ENCODE measurements at regions not wholly inside any gene's neighbourhood (a gene's known extent, or its start where the extent isn't known, plus 50 kb on each side); places are given as distances from the start of the nearest gene placed in this dataset.

DNA sequence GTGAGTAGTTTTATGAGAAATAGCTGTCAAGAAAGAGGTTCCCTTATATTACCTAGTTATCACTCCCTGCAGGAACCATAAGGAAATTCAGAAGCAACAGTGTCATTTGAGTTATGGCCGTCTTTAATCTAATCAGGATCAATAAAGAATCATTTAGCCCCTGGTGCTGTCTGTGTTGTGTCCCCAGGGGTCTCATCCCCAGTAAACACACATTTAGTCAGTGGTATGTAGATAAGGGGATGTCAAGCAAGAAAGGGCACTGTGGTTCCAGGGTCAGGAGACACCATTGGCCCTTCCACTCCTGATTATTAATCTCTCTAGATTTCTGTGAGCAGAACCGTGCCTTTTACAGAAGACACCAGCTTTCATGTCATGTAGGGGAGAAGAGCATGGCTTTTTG lies 158.0 kb upstream of the SEMA6A start:
- TF ChIP-seq SMAD1 (IDR thresholded peaks at IDR 0.05; ENCODE audit: low read depth, partially characterized antibody) (no peak), JUNB (IDR thresholded peaks at IDR 0.05) (no peak), SREBF2 (IDR thresholded peaks at IDR 0.05; ENCODE audit: low read length) (no peak), RAD21 (IDR thresholded peaks at IDR 0.05; ENCODE audit: insufficient read depth, low read depth, low read length) (no peak), TAF1 (IDR thresholded peaks at IDR 0.05; ENCODE audit: borderline replicate concordance, low read depth, low read length) (no peak), EED (IDR thresholded peaks at IDR 0.05; ENCODE audit: low read depth) (no peak), ZNF24 (IDR thresholded peaks at IDR 0.05) (no peak)
- TF ChIP-seq, protein P1, sequence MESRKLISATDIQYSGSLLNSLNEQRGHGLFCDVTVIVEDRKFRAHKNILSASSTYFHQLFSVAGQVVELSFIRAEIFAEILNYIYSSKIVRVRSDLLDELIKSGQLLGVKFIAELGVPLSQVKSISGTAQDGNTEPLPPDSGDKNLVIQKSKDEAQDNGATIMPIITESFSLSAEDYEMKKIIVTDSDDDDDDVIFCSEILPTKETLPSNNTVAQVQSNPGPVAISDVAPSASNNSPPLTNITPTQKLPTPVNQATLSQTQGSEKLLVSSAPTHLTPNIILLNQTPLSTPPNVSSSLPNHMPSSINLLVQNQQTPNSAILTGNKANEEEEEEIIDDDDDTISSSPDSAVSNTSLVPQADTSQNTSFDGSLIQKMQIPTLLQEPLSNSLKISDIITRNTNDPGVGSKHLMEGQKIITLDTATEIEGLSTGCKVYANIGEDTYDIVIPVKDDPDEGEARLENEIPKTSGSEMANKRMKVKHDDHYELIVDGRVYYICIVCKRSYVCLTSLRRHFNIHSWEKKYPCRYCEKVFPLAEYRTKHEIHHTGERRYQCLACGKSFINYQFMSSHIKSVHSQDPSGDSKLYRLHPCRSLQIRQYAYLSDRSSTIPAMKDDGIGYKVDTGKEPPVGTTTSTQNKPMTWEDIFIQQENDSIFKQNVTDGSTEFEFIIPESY (IDR thresholded peaks at IDR 0.05): no peak
- TF ChIP-seq, protein P2, sequence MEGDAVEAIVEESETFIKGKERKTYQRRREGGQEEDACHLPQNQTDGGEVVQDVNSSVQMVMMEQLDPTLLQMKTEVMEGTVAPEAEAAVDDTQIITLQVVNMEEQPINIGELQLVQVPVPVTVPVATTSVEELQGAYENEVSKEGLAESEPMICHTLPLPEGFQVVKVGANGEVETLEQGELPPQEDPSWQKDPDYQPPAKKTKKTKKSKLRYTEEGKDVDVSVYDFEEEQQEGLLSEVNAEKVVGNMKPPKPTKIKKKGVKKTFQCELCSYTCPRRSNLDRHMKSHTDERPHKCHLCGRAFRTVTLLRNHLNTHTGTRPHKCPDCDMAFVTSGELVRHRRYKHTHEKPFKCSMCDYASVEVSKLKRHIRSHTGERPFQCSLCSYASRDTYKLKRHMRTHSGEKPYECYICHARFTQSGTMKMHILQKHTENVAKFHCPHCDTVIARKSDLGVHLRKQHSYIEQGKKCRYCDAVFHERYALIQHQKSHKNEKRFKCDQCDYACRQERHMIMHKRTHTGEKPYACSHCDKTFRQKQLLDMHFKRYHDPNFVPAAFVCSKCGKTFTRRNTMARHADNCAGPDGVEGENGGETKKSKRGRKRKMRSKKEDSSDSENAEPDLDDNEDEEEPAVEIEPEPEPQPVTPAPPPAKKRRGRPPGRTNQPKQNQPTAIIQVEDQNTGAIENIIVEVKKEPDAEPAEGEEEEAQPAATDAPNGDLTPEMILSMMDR (IDR thresholded peaks at IDR 0.05 in 2 of 3, conservative IDR thresholded peaks at IDR 0.05 in 1 of 3; ENCODE audit: control insufficient read depth in 2 of 3, extremely low read depth in 1 of 3, insufficient read depth in 1 of 3, low read depth in 3 of 3, low read length in 3 of 3): no peak
- TF ChIP-seq, protein P3, sequence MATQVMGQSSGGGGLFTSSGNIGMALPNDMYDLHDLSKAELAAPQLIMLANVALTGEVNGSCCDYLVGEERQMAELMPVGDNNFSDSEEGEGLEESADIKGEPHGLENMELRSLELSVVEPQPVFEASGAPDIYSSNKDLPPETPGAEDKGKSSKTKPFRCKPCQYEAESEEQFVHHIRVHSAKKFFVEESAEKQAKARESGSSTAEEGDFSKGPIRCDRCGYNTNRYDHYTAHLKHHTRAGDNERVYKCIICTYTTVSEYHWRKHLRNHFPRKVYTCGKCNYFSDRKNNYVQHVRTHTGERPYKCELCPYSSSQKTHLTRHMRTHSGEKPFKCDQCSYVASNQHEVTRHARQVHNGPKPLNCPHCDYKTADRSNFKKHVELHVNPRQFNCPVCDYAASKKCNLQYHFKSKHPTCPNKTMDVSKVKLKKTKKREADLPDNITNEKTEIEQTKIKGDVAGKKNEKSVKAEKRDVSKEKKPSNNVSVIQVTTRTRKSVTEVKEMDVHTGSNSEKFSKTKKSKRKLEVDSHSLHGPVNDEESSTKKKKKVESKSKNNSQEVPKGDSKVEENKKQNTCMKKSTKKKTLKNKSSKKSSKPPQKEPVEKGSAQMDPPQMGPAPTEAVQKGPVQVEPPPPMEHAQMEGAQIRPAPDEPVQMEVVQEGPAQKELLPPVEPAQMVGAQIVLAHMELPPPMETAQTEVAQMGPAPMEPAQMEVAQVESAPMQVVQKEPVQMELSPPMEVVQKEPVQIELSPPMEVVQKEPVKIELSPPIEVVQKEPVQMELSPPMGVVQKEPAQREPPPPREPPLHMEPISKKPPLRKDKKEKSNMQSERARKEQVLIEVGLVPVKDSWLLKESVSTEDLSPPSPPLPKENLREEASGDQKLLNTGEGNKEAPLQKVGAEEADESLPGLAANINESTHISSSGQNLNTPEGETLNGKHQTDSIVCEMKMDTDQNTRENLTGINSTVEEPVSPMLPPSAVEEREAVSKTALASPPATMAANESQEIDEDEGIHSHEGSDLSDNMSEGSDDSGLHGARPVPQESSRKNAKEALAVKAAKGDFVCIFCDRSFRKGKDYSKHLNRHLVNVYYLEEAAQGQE (IDR thresholded peaks at IDR 0.05; ENCODE audit: low read depth, low read length): no peak

All from GM12878 (cell line).